ENCODE measurements at regions not wholly inside any gene's neighbourhood (a gene's known extent, or its start where the extent isn't known, plus 50 kb on each side); places are given as distances from the start of the nearest gene placed in this dataset.

DNA sequence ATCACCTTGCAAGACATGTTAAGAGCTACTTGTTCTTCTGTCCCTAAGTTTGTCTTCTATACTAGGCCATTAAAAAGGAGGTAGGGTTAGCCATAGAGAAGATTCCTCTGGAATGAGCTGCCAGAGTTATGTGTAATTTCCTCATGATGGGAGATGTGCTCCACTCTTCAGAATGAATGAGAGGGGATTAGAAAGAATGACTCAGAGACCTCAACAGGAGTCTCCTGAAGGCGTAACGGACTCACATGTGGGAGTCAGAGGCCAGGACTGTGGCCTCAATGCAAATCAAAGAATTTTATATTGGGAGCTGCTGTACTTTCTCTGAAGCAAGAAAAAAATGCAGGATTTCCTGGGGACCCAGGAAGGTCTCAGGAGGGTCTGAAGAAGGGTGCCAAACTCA is 87.8 kb upstream of the ATXN7L3B start:
- no peaks in the 10 kb centered on the region for H3K4me1 ChIP-seq
- H3K36me3 ChIP-seq = no peaks in the 10 kb centered on the region
- no peak for DNase-seq
- ATAC-seq = no peak
- intact Hi-C loops (cut with DNase I) = no loop called here
- no peak overlapping the region for H3K4me3 ChIP-seq
- no peaks in the 10 kb centered on the region for H3K27me3 ChIP-seq
- FAIRE-seq = no peak
- WGBS, 2 donors = 68 to 78% methylated on average over 2 of the region's 2 CpGs
- no peak overlapping the region for H3K27ac ChIP-seq
- no peaks in the 10 kb centered on the region for H3K9me3 ChIP-seq
- no peak for TF ChIP-seq CTCF (IDR thresholded peaks at IDR 0.05)

DNA sequence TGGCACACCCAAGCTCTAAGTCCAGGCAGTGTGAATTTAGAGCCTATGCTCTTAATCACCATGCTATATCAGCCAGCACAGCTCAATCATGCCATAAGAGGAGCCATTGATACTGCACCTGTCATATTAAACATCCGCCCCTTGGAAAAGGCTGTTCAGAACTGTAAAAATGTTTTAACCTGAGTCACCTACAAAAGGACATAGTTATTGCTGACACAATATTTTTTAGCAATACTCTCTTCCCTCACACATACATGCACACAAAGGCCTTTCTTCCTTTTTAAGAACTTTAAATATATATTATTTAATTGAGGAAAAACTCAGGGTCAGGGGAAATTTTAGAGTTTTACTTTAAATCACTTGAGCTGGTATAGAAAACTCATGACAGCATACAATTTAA is 83.5 kb upstream of the ATXN7L3B start:
- Histone ChIP-seq H3K4me1 (no peaks in the 10 kb centered on the region), H3K4me3 (no peak overlapping the region), H3K27ac (no peak overlapping the region), H3K9me3 (no peaks in the 10 kb centered on the region), H3K27me3 (no peaks in the 10 kb centered on the region), H3K36me3 (no peaks in the 10 kb centered on the region)
- intact Hi-C loops (cut with DNase I) = no loop called here
- ATAC-seq = no peak
- FAIRE-seq = no peak
- WGBS, 2 donors = 77 to 81% methylated on average over 1 of the region's 1 CpG
- no peak for DNase-seq
- no peak for TF ChIP-seq CTCF (IDR thresholded peaks at IDR 0.05)

DNA sequence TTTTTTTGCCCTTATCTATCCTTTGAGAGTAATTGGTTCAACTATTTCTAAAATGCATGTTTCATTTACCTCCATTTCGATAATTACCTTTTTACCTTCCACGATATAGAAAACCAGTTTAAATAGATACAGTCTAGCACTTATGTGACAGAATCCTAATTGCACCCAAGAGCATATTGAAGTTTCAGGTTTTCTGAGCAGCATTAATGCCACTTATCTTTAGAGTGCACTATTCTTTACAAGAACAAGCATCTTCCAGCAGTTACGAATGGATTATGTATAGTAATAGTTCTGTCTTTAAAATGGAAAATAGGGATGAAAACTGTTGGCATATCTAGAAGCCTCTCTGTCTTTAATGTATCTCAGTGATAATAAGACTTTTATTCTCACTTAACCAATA is 82.2 kb upstream of the ATXN7L3B start:
- no peaks in the 10 kb centered on the region for H3K27me3 ChIP-seq
- 74 to 79% methylated on average over 3 of the region's 3 CpGs for WGBS, 2 donors
- no peak overlapping the region for H3K4me3 ChIP-seq
- no peaks in the 10 kb centered on the region for H3K36me3 ChIP-seq
- DNase-seq (no peak), ATAC-seq (no peak), FAIRE-seq (no peak)
- no peak overlapping the region for H3K27ac ChIP-seq
- intact Hi-C loops (cut with DNase I) = no loop called here
- no peak for TF ChIP-seq CTCF (IDR thresholded peaks at IDR 0.05)
- no peaks in the 10 kb centered on the region for H3K9me3 ChIP-seq
- no peaks in the 10 kb centered on the region for H3K4me1 ChIP-seq

- intact Hi-C loops (cut with DNase I) = no loop called here
- H3K9me3 ChIP-seq = no peaks in the 10 kb centered on the region
- no peak overlapping the region for H3K4me3 ChIP-seq
- no peaks in the 10 kb centered on the region for H3K36me3 ChIP-seq
- no peak for ATAC-seq
- H3K4me1 ChIP-seq = no peaks in the 10 kb centered on the region
- H3K27me3 ChIP-seq = no peaks in the 10 kb centered on the region
- DNase-seq = no peak
- no peak overlapping the region for H3K27ac ChIP-seq
- TF ChIP-seq CTCF (IDR thresholded peaks at IDR 0.05) = no peak
- FAIRE-seq = no peak
- WGBS, 2 donors = 61 to 67% methylated on average over 3 of the region's 3 CpGs
Measured at GRCh38 chr12:74456431-74456830, 81.2 kb upstream of the ATXN7L3B start.

GRCh38 chr12:74468401-74468800 is 69.2 kb upstream of the ATXN7L3B start:
- ATAC-seq (no peak), DNase-seq (no peak), FAIRE-seq (no peak)
- Histone ChIP-seq H3K27ac (no peak overlapping the region), H3K4me3 (no peak overlapping the region), H3K36me3 (no peaks in the 10 kb centered on the region), H3K4me1 (no peaks in the 10 kb centered on the region), H3K9me3 (no peaks in the 10 kb centered on the region), H3K27me3 (peaks cover 0 to under 1% (median 0%) of the 10 kb centered on the region in 4 donors)
- 64 to 79% methylated on average over 4 of the region's 4 CpGs for WGBS, 2 donors
- no peak for TF ChIP-seq CTCF (IDR thresholded peaks at IDR 0.05)
- intact Hi-C loops (cut with DNase I) = no loop called here
